ENCODE measurements at regions not wholly inside any gene's neighbourhood (a gene's known extent, or its start where the extent isn't known, plus 50 kb on each side); places are given as distances from the start of the nearest gene placed in this dataset.

- no peak overlapping the region for H2AK5ac ChIP-seq (ENCODE audit: low read depth, low read length)
- peaks cover 0 to 2% of the 10 kb centered on the region in 2 donors for H3K4me1 ChIP-seq (ENCODE audit: control insufficient read depth in 2 of 2, insufficient read depth in 1 of 2, low read depth in 1 of 2, low read length in 2 of 2)
- H3K9ac ChIP-seq (ENCODE audit: low read depth, low read length, poor library complexity), result no peak overlapping the region
- H3K23ac ChIP-seq (ENCODE audit: low read depth, low read length, poor library complexity), result no peak overlapping the region
- H3K27me3 ChIP-seq (ENCODE audit: control insufficient read depth in 3 of 3, insufficient read depth in 3 of 3, low read depth in 1 of 3, low read length in 3 of 3), result no peaks in the 10 kb centered on the region
- no peaks in the 10 kb centered on the region for H3K79me1 ChIP-seq (ENCODE audit: low read depth, low read length)
- no peak overlapping the region for H3K4me3 ChIP-seq (ENCODE audit: low read length in 2 of 2)
- no peak overlapping the region for H3K14ac ChIP-seq (ENCODE audit: low read length)
- H2BK5ac ChIP-seq (ENCODE audit: low read length), result no peak overlapping the region
- no peaks in the 10 kb centered on the region for H3K9me3 ChIP-seq (replicated peaks in 1 of 2; ENCODE audit: control insufficient read depth in 2 of 2, insufficient read depth in 1 of 2, low read depth in 1 of 2, low read length in 2 of 2)
- H2AFZ ChIP-seq (ENCODE audit: low read length), result no peak overlapping the region
- DNase-seq (ENCODE audit: low spot score), result no peak
- no peak overlapping the region for H3K27ac ChIP-seq (replicated peaks; ENCODE audit: low read length)
- H2BK12ac ChIP-seq (ENCODE audit: low read length), result no peak overlapping the region
- no peak overlapping the region for H3K18ac ChIP-seq (ENCODE audit: low read length)
- no peaks in the 10 kb centered on the region for H3K36me3 ChIP-seq (replicated peaks in 1 of 2; ENCODE audit: control insufficient read depth in 2 of 2, insufficient read depth in 2 of 2, low read length in 2 of 2)
- H3K4me2 ChIP-seq (ENCODE audit: insufficient read depth, low read length, poor library complexity, severe bottlenecking), result no peak overlapping the region
- H3K4ac ChIP-seq (ENCODE audit: low read length), result no peak overlapping the region
- no peak overlapping the region for H2BK120ac ChIP-seq (ENCODE audit: low read depth, low read length)
- H2BK15ac ChIP-seq (ENCODE audit: low read length), result no peak overlapping the region
- no peak overlapping the region for H4K91ac ChIP-seq (ENCODE audit: low read depth, low read length, poor library complexity)
- no peak overlapping the region for H4K8ac ChIP-seq (ENCODE audit: low read depth, low read length)
- no CpG with 5 or more reads among the region's 1 CpG for WGBS, 2 donors (ENCODE audit: extremely low coverage in 2 of 2, insufficient read length in 2 of 2, insufficient replicate concordance in 1 of 2)
Observed at GRCh38 chr3:104149154-104149553, 1217.6 kb upstream of the ALCAM start.

- no peak overlapping the region for H2BK12ac ChIP-seq (ENCODE audit: low read length)
- H2AK5ac ChIP-seq (ENCODE audit: low read depth, low read length), result no peak overlapping the region
- no CpG with 5 or more reads among the region's 2 CpGs for WGBS, 2 donors (ENCODE audit: extremely low coverage in 2 of 2, insufficient read length in 2 of 2, insufficient replicate concordance in 1 of 2)
- H3K4me2 ChIP-seq (ENCODE audit: insufficient read depth, low read length, poor library complexity, severe bottlenecking), result no peak overlapping the region
- no peak overlapping the region for H3K9ac ChIP-seq (ENCODE audit: low read depth, low read length, poor library complexity)
- H3K79me1 ChIP-seq (ENCODE audit: low read depth, low read length), result no peaks in the 10 kb centered on the region
- peaks cover 0 to 2% of the 10 kb centered on the region in 2 donors for H3K4me1 ChIP-seq (ENCODE audit: control insufficient read depth in 2 of 2, insufficient read depth in 1 of 2, low read depth in 1 of 2, low read length in 2 of 2)
- H2BK15ac ChIP-seq (ENCODE audit: low read length), result no peak overlapping the region
- H3K14ac ChIP-seq (ENCODE audit: low read length), result no peak overlapping the region
- no peaks in the 10 kb centered on the region for H3K9me3 ChIP-seq (replicated peaks in 1 of 2; ENCODE audit: control insufficient read depth in 2 of 2, insufficient read depth in 1 of 2, low read depth in 1 of 2, low read length in 2 of 2)
- no peak overlapping the region for H2BK5ac ChIP-seq (ENCODE audit: low read length)
- H3K4ac ChIP-seq (ENCODE audit: low read length), result no peak overlapping the region
- no peaks in the 10 kb centered on the region for H3K36me3 ChIP-seq (replicated peaks in 1 of 2; ENCODE audit: control insufficient read depth in 2 of 2, insufficient read depth in 2 of 2, low read length in 2 of 2)
- H3K27ac ChIP-seq (replicated peaks; ENCODE audit: low read length), result no peak overlapping the region
- no peak overlapping the region for H2BK120ac ChIP-seq (ENCODE audit: low read depth, low read length)
- H2AFZ ChIP-seq (ENCODE audit: low read length), result no peak overlapping the region
- H3K18ac ChIP-seq (ENCODE audit: low read length), result no peak overlapping the region
- no peak overlapping the region for H4K91ac ChIP-seq (ENCODE audit: low read depth, low read length, poor library complexity)
- H3K4me3 ChIP-seq (ENCODE audit: low read length in 2 of 2), result no peak overlapping the region
- no peak overlapping the region for H3K23ac ChIP-seq (ENCODE audit: low read depth, low read length, poor library complexity)
- no peak overlapping the region for H4K8ac ChIP-seq (ENCODE audit: low read depth, low read length)
- no peaks in the 10 kb centered on the region for H3K27me3 ChIP-seq (ENCODE audit: control insufficient read depth in 3 of 3, insufficient read depth in 3 of 3, low read depth in 1 of 3, low read length in 3 of 3)
- no peak for DNase-seq (ENCODE audit: low spot score)
Observed at GRCh38 chr3:104150724-104151123, 1216.0 kb upstream of the ALCAM start.

- H2BK15ac ChIP-seq (ENCODE audit: low read length), result no peak overlapping the region
- no peak for DNase-seq (ENCODE audit: low spot score)
- no peak overlapping the region for H4K8ac ChIP-seq (ENCODE audit: low read depth, low read length)
- H2AK5ac ChIP-seq (ENCODE audit: low read depth, low read length), result no peak overlapping the region
- WGBS, 2 donors (ENCODE audit: extremely low coverage in 2 of 2, insufficient read length in 2 of 2, insufficient replicate concordance in 1 of 2), result no CpG with 5 or more reads among the region's 2 CpGs
- peaks cover 0 to 2% of the 10 kb centered on the region in 2 donors for H3K4me1 ChIP-seq (ENCODE audit: control insufficient read depth in 2 of 2, insufficient read depth in 1 of 2, low read depth in 1 of 2, low read length in 2 of 2)
- H3K18ac ChIP-seq (ENCODE audit: low read length), result no peak overlapping the region
- H3K14ac ChIP-seq (ENCODE audit: low read length), result no peak overlapping the region
- H3K27ac ChIP-seq (replicated peaks; ENCODE audit: low read length), result no peak overlapping the region
- no peak overlapping the region for H3K4ac ChIP-seq (ENCODE audit: low read length)
- no peaks in the 10 kb centered on the region for H3K9me3 ChIP-seq (replicated peaks in 1 of 2; ENCODE audit: control insufficient read depth in 2 of 2, insufficient read depth in 1 of 2, low read depth in 1 of 2, low read length in 2 of 2)
- H2AFZ ChIP-seq (ENCODE audit: low read length), result no peak overlapping the region
- no peak overlapping the region for H3K23ac ChIP-seq (ENCODE audit: low read depth, low read length, poor library complexity)
- no peak overlapping the region for H3K4me2 ChIP-seq (ENCODE audit: insufficient read depth, low read length, poor library complexity, severe bottlenecking)
- no peak overlapping the region for H2BK120ac ChIP-seq (ENCODE audit: low read depth, low read length)
- H2BK12ac ChIP-seq (ENCODE audit: low read length), result no peak overlapping the region
- no peak overlapping the region for H3K4me3 ChIP-seq (ENCODE audit: low read length in 2 of 2)
- H3K9ac ChIP-seq (ENCODE audit: low read depth, low read length, poor library complexity), result no peak overlapping the region
- H2BK5ac ChIP-seq (ENCODE audit: low read length), result no peak overlapping the region
- H4K91ac ChIP-seq (ENCODE audit: low read depth, low read length, poor library complexity), result no peak overlapping the region
- H3K79me1 ChIP-seq (ENCODE audit: low read depth, low read length), result no peaks in the 10 kb centered on the region
- H3K36me3 ChIP-seq (replicated peaks in 1 of 2; ENCODE audit: control insufficient read depth in 2 of 2, insufficient read depth in 2 of 2, low read length in 2 of 2), result no peaks in the 10 kb centered on the region
- no peaks in the 10 kb centered on the region for H3K27me3 ChIP-seq (ENCODE audit: control insufficient read depth in 3 of 3, insufficient read depth in 3 of 3, low read depth in 1 of 3, low read length in 3 of 3)
Observed at GRCh38 chr3:104154896-104155295, 1211.8 kb upstream of the ALCAM start.

GRCh38 chr3:104165866-104166265 is 1200.8 kb upstream of the ALCAM start:
- Histone ChIP-seq H2BK120ac (ENCODE audit: low read depth, low read length) (no peak overlapping the region), H3K18ac (ENCODE audit: low read length) (no peak overlapping the region), H3K9me3 (replicated peaks in 1 of 2; ENCODE audit: control insufficient read depth in 2 of 2, insufficient read depth in 1 of 2, low read depth in 1 of 2, low read length in 2 of 2) (peaks cover 5 to 12% of the 10 kb centered on the region in 2 donors), H3K79me1 (ENCODE audit: low read depth, low read length) (no peaks in the 10 kb centered on the region), H2BK12ac (ENCODE audit: low read length) (no peak overlapping the region), H3K4me1 (ENCODE audit: control insufficient read depth in 2 of 2, insufficient read depth in 1 of 2, low read depth in 1 of 2, low read length in 2 of 2) (no peaks in the 10 kb centered on the region), H3K36me3 (replicated peaks in 1 of 2; ENCODE audit: control insufficient read depth in 2 of 2, insufficient read depth in 2 of 2, low read length in 2 of 2) (no peaks in the 10 kb centered on the region), H2BK5ac (ENCODE audit: low read length) (no peak overlapping the region), H2AK5ac (ENCODE audit: low read depth, low read length) (no peak overlapping the region), H4K91ac (ENCODE audit: low read depth, low read length, poor library complexity) (no peak overlapping the region), H2BK15ac (ENCODE audit: low read length) (no peak overlapping the region), H4K8ac (ENCODE audit: low read depth, low read length) (no peak overlapping the region), H3K14ac (ENCODE audit: low read length) (no peak overlapping the region), H3K4me3 (ENCODE audit: low read length in 2 of 2) (no peak overlapping the region), H3K27me3 (ENCODE audit: control insufficient read depth in 3 of 3, insufficient read depth in 3 of 3, low read depth in 1 of 3, low read length in 3 of 3) (no peaks in the 10 kb centered on the region), H3K27ac (replicated peaks; ENCODE audit: low read length) (no peak overlapping the region), H3K4me2 (ENCODE audit: insufficient read depth, low read length, poor library complexity, severe bottlenecking) (no peak overlapping the region), H3K4ac (ENCODE audit: low read length) (no peak overlapping the region), H2AFZ (ENCODE audit: low read length) (no peak overlapping the region), H3K23ac (ENCODE audit: low read depth, low read length, poor library complexity) (no peak overlapping the region), H3K9ac (ENCODE audit: low read depth, low read length, poor library complexity) (no peak overlapping the region)
- no CpG with 5 or more reads among the region's 2 CpGs for WGBS, 2 donors (ENCODE audit: extremely low coverage in 2 of 2, insufficient read length in 2 of 2, insufficient replicate concordance in 1 of 2)
- no peak for DNase-seq (ENCODE audit: low spot score)
